ENCODE measurements at regions not wholly inside any gene's neighbourhood (a gene's known extent, or its start where the extent isn't known, plus 50 kb on each side); places are given as distances from the start of the nearest gene placed in this dataset.
"Not testable (repeated sequence)": the region's sequence is repeated elsewhere in the genome, so short reads cannot be mapped to it uniquely, and the experiment has no call there.

GRCh38 chrX:140633105-140633504, 76.5 kb upstream of the LINC00632 start:
- not testable (repeated sequence) for DNase-seq (ENCODE audit: low read depth)

- DNase-seq (ENCODE audit: low read depth), result no peak
Measured at GRCh38 chrX:140608111-140608510, 101.4 kb upstream of the LINC00632 start.

- DNase-seq (ENCODE audit: low read depth), result no peak
Measured at GRCh38 chrX:140602140-140602539, 97.3 kb upstream of the SOX3 start.

GRCh38 chrX:140599851-140600250, 95.0 kb upstream of the SOX3 start:
- no peak for DNase-seq (ENCODE audit: low read depth)

DNA sequence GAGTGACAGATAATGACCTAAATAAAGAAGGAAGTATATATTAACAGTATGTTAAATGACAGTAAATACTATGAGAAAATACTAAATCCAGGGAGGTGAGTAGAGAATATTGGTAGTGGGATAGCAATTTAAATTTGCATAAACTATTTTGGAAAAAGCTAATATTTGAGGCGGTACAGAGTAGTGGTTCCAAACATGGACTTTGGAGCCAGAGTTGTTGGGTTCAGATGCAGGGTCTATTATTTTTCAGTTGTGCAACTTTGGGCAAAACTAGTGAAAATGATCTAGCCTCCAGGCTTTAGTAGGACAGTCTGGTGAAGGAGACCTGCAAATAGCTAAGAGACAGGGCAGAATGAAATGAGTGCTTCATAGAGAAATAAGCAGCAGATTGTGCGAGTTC, 84.8 kb upstream of the SOX3 start:
- DNase-seq (ENCODE audit: low read depth), result no peak

DNA sequence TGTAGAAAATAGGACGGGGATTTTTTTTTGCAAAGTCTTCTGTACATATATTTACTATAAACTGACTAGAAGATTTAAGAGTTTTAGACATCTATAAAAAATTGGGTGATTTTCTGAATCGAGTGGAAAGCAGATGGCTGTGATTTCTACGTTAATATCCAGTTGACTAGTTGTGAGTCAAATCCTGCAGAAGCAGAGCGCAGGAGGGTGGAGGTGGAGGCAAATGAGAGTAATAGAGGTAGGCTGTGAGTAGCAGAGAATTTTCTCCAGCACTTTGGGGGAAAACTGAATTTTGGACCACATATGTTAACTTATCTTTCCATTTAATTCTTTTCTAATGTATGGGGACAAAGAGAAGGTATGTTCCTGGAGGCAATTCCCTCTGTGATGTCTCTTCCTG, 82.1 kb upstream of the SOX3 start:
- no peak for DNase-seq (ENCODE audit: low read depth)

GRCh38 chrX:140580478-140580877, 75.6 kb upstream of the SOX3 start:
- DNase-seq (ENCODE audit: low read depth), result no peak

GRCh38 chrX:140572724-140573123, 67.9 kb upstream of the SOX3 start:
- DNase-seq (ENCODE audit: low read depth), result peak; percentile 5

DNA sequence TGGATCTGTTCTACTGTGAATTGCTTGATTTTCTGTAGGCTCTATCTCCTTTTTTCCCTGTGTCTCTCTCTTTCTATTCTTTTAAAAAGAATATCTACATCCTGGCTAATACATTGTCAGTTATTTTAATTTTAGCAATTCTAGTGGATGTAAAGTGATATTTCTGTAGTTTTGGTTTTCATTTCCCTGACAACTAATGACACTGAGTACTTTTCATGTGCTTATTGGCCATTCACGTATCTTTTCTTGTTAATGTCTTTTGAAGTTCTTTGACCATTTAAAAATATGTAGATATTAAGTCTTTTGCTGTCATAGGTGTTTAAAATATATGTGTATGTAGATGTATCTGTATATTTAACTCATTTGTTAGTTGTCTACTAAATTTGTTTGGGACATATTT, 59.0 kb upstream of the SOX3 start:
- DNase-seq (ENCODE audit: low read depth), result no peak
